ENCODE measurements at regions not wholly inside any gene's neighbourhood (a gene's known extent, or its start where the extent isn't known, plus 50 kb on each side); places are given as distances from the start of the nearest gene placed in this dataset.

GRCh38 chr10:10307036-10307435 is 710.6 kb upstream of the CELF2 start:
- no peaks in the 10 kb centered on the region for H3K36me3 ChIP-seq
- DNase-seq: no peak
- no peak for ATAC-seq
- intact Hi-C loops (cut with DNase I): no loop called here
- TF ChIP-seq, protein P1, sequence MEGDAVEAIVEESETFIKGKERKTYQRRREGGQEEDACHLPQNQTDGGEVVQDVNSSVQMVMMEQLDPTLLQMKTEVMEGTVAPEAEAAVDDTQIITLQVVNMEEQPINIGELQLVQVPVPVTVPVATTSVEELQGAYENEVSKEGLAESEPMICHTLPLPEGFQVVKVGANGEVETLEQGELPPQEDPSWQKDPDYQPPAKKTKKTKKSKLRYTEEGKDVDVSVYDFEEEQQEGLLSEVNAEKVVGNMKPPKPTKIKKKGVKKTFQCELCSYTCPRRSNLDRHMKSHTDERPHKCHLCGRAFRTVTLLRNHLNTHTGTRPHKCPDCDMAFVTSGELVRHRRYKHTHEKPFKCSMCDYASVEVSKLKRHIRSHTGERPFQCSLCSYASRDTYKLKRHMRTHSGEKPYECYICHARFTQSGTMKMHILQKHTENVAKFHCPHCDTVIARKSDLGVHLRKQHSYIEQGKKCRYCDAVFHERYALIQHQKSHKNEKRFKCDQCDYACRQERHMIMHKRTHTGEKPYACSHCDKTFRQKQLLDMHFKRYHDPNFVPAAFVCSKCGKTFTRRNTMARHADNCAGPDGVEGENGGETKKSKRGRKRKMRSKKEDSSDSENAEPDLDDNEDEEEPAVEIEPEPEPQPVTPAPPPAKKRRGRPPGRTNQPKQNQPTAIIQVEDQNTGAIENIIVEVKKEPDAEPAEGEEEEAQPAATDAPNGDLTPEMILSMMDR (IDR thresholded peaks at IDR 0.05): no peak
- H3K4me3 ChIP-seq: no peak overlapping the region
- no peak overlapping the region for H3K27ac ChIP-seq
- H3K27me3 ChIP-seq (ENCODE audit: low read depth): no peaks in the 10 kb centered on the region
- no peaks in the 10 kb centered on the region for H3K4me1 ChIP-seq
- H3K9me3 ChIP-seq: no peaks in the 10 kb centered on the region

GRCh38 chr10:10307551-10307950 is 710.1 kb upstream of the CELF2 start:
- Histone ChIP-seq H3K4me3 (no peak overlapping the region), H3K9me3 (no peaks in the 10 kb centered on the region), H3K4me1 (no peaks in the 10 kb centered on the region), H3K36me3 (no peaks in the 10 kb centered on the region), H3K27ac (no peak overlapping the region), H3K27me3 (ENCODE audit: low read depth) (no peaks in the 10 kb centered on the region)
- intact Hi-C loops (cut with DNase I): no loop called here
- TF ChIP-seq, protein P1 (IDR thresholded peaks at IDR 0.05): no peak
- no peak for DNase-seq
- no peak for ATAC-seq

- Histone ChIP-seq H3K36me3 (no peaks in the 10 kb centered on the region), H3K27me3 (ENCODE audit: low read depth) (no peaks in the 10 kb centered on the region), H3K4me1 (no peaks in the 10 kb centered on the region), H3K27ac (no peak overlapping the region), H3K4me3 (no peak overlapping the region), H3K9me3 (no peaks in the 10 kb centered on the region)
- ATAC-seq (no peak), DNase-seq (no peak)
- TF ChIP-seq, protein P1 (IDR thresholded peaks at IDR 0.05): no peak
- intact Hi-C loops (cut with DNase I): no loop called here
These were observed 707.2 kb upstream of the CELF2 start for GRCh38 chr10:10310498-10310897.

DNA sequence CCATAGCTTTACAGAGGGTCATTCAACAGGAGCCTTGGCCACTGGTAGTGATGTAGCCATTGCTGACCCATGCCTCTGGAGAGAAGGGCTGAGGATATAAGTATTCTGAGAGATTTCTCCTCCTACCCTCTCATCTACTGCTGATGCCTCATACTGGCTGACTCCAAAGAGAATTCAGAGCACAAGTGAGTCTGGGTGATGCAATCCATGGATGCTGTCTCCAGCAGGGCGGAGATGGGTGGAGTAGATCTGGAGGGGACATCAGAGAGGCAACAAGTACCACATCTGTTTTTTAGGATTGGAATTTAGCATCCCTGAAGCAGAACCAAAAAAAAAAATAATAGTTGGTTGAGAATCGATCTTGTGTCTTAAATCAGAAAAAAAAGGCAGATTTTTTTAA is 705.7 kb upstream of the CELF2 start:
- ATAC-seq (no peak), DNase-seq (no peak)
- Histone ChIP-seq H3K9me3 (no peaks in the 10 kb centered on the region), H3K27ac (no peak overlapping the region), H3K36me3 (no peaks in the 10 kb centered on the region), H3K27me3 (ENCODE audit: low read depth) (no peaks in the 10 kb centered on the region), H3K4me1 (no peaks in the 10 kb centered on the region), H3K4me3 (no peak overlapping the region)
- TF ChIP-seq, protein P1 (IDR thresholded peaks at IDR 0.05): no peak
- intact Hi-C loops (cut with DNase I): no loop called here

DNA sequence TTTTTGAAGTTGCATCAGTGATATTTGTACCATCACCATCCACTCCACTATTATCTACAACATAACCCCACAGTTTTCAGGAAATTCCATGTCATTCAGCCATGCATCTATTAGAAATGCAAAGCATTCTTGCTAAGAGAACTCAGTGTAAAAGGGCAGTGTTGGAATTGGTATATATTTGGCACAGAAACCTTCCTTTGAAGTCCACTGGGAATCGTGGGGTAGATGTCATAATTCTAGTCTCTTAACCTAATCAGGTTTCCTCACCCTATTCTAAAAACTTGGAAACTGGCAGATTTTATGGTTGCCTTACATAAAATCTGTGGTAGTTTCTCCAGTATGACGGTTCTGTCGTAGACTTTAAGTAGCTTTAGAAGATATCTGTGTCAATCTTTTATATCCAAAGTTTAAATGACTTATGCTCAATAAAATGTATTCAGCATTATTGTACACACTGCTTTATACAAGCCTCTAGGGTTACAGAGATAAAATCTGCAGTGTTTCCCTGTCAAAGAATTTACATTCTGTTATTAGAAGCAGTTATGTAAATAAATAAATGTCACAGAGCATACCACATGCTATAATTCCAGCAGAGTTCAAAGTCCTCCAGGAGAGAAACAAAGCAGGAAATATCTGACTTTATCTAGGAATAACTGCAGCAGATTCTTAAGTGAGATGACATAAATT is 704.4 kb upstream of the CELF2 start:
- Histone ChIP-seq H3K36me3 (no peaks in the 10 kb centered on the region), H3K27me3 (ENCODE audit: low read depth) (no peaks in the 10 kb centered on the region), H3K4me1 (no peaks in the 10 kb centered on the region), H3K4me3 (no peak overlapping the region), H3K9me3 (no peaks in the 10 kb centered on the region), H3K27ac (no peak overlapping the region)
- intact Hi-C loops (cut with DNase I): no loop called here
- DNase-seq: no peak
- ATAC-seq: no peak
- TF ChIP-seq, protein P1 (IDR thresholded peaks at IDR 0.05): no peak
